ENCODE measurements at regions not wholly inside any gene's neighbourhood (a gene's known extent, or its start where the extent isn't known, plus 50 kb on each side); places are given as distances from the start of the nearest gene placed in this dataset.

- TF ChIP-seq CTCF (conservative IDR thresholded peaks at IDR 0.05 in 1 of 2, IDR thresholded peaks at IDR 0.05 in 1 of 2; ENCODE audit: extremely low read depth in 1 of 2, insufficient read depth in 1 of 2, low read depth in 1 of 2, low read length in 2 of 2) (no peak), EZH2 (IDR thresholded peaks at IDR 0.05; ENCODE audit: borderline replicate concordance, low read length) (no peak)
Observed at GRCh38 chr7:125833839-125834238, 904.2 kb upstream of the POT1 start.
